Stomach (tissue), 4 donors: ENCODE measurements at regions not wholly inside any gene's neighbourhood (a gene's known extent, or its start where the extent isn't known, plus 50 kb on each side); places are given as distances from the start of the nearest gene placed in this dataset.

Experiments
- CTCF ChIP-seq, 7 experiments: fragments of 450-650 bp in 4 of 7; fragments of 200-600 bp in 3 of 7; sonication (generic) in 3 of 7; IDR thresholded peaks; one replicate each; pipeline ENCODE4 v1.5.1; 2016 to 2019; ENCODE audit warnings: antibody characterized with exemption in 7 of 7, control low read depth in 2 of 7, mild to moderate bottlenecking in 1 of 7
- POLR2A ChIP-seq, 4 donors: fragments of 450-650 bp; IDR thresholded peaks; one replicate each; pipeline ENCODE4 v1.6.1; 2016; ENCODE audit warnings: antibody characterized with exemption in 4 of 4, control low read depth in 2 of 4, mild to moderate bottlenecking in 1 of 4, moderate library complexity in 1 of 4

- TF ChIP-seq CTCF (IDR thresholded peaks at IDR 0.05) (no peak), POLR2A (IDR thresholded peaks at IDR 0.05) (no peak)
Observed at GRCh38 chr9:107223381-107223780, 59.7 kb upstream of the RAD23B start.
